NCI-H2196 (cell line): ENCODE measurements at regions not wholly inside any gene's neighbourhood (a gene's known extent, or its start where the extent isn't known, plus 50 kb on each side); places are given as distances from the start of the nearest gene placed in this dataset.
A peak's percentile ranks its signal among the peaks of the same experiment; 100 is the strongest.

Experiments
- DNase-seq: peaks from one replicate; lab custom pipeline; 2025; ENCODE audit not compliant: unreplicated experiment; lab: John Stamatoyannopoulos, UW

GRCh38 chr1:81496349-81496748 lies 304.4 kb upstream of the ADGRL2 start:
- DNase-seq = no peak

GRCh38 chr1:81493102-81493869 lies 307.4 kb upstream of the ADGRL2 start:
- DNase-seq = no peak

- no peak for DNase-seq
Observed at GRCh38 chr1:81492628-81493027, 308.1 kb upstream of the ADGRL2 start.

- DNase-seq = no peak
Observed at GRCh38 chr1:81490614-81491013, 310.1 kb upstream of the ADGRL2 start.

GRCh38 chr1:81489372-81489934 lies 311.3 kb upstream of the ADGRL2 start:
- DNase-seq = no peak

GRCh38 chr1:81484284-81484683 lies 316.4 kb upstream of the ADGRL2 start:
- no peak for DNase-seq

- DNase-seq = peak; percentile 73
Observed at GRCh38 chr1:81478219-81478618, 322.5 kb upstream of the ADGRL2 start.

GRCh38 chr1:81477710-81478109 lies 323.0 kb upstream of the ADGRL2 start:
- peak; percentile 48 for DNase-seq

- DNase-seq = no peak
Observed at GRCh38 chr1:81472387-81472786, 328.3 kb upstream of the ADGRL2 start.

- DNase-seq = no peak
Observed at GRCh38 chr1:81471255-81471654, 329.5 kb upstream of the ADGRL2 start.

GRCh38 chr1:81470275-81470674 lies 330.5 kb upstream of the ADGRL2 start:
- DNase-seq = no peak

GRCh38 chr1:81467383-81467782 lies 333.4 kb upstream of the ADGRL2 start:
- no peak for DNase-seq

- no peak for DNase-seq
Observed at GRCh38 chr1:81466961-81467360, 333.8 kb upstream of the ADGRL2 start.

- no peak for DNase-seq
Observed at GRCh38 chr1:81463936-81464837, 336.5 kb upstream of the ADGRL2 start.

GRCh38 chr1:81459043-81459442 lies 341.7 kb upstream of the ADGRL2 start:
- DNase-seq = no peak

- no peak for DNase-seq
Observed at GRCh38 chr1:81458186-81458585, 342.5 kb upstream of the ADGRL2 start.

GRCh38 chr1:81455481-81455880 lies 345.3 kb upstream of the ADGRL2 start:
- no peak for DNase-seq

GRCh38 chr1:81453971-81454370 lies 346.8 kb upstream of the ADGRL2 start:
- DNase-seq = no peak

GRCh38 chr1:81453367-81453703 lies 347.4 kb upstream of the ADGRL2 start:
- DNase-seq = no peak

GRCh38 chr1:81452693-81453366 lies 347.9 kb upstream of the ADGRL2 start:
- no peak for DNase-seq

- no peak for DNase-seq
Observed at GRCh38 chr1:81449786-81450185, 350.9 kb upstream of the ADGRL2 start.
